IMR-90 (cell line): ENCODE measurements at regions not wholly inside any gene's neighbourhood (a gene's known extent, or its start where the extent isn't known, plus 50 kb on each side); places are given as distances from the start of the nearest gene placed in this dataset.

Experiments used
- ATAC-seq: fragments of 200-7000 bp; cut with Tn5 transposase; 2 replicates; pipeline ENCODE4 v1.9.1; 2020; ENCODE audit warnings: low read depth, mild to moderate bottlenecking, moderate library complexity
- BruUV-seq: library from RNA; stranded (reverse); fragments of 400-500 nt; replicated peaks from 2 replicates; lab custom pipeline; 2021; lab: Mats Ljungman, UMichigan
- CTCF ChIA-PET: fragments of 300-600 bp; formaldehyde crosslinking; extraction: SDS; loops from one replicate; lab custom pipeline; 2021; ENCODE audit warnings: antibody characterized with exemption; lab: Yijun Ruan, JAX
- POLR2A ChIA-PET: fragments of 300-600 bp; sonication (Branson Sonifier 250); formaldehyde crosslinking; loops from one replicate; lab custom pipeline; 2022; ENCODE audit warnings: antibody characterized with exemption; ENCODE audit not compliant: unreplicated experiment; lab: Charles Lee
- DNase-seq: peaks from one replicate; pipeline ENCODE4 v3.0.0; 2013
- H2AFZ ChIP-seq: replicated peaks from 2 replicates; pipeline ENCODE3; 2013; ENCODE audit warnings: low read length, mild to moderate bottlenecking; ENCODE audit not compliant: poor library complexity
- H2AK5ac ChIP-seq: 2 replicates; pipeline ENCODE4 v1.6.1; 2013; ENCODE audit warnings: low read depth, low read length, inconsistent platforms
- H2AK9ac ChIP-seq: replicated peaks from 2 replicates; pipeline ENCODE3; 2013; ENCODE audit warnings: mild to moderate bottlenecking, low read depth, low read length, moderate library complexity; ENCODE audit not compliant: poor library complexity
- H2BK120ac ChIP-seq: 2 replicates; pipeline ENCODE4 v1.6.1; 2013; ENCODE audit warnings: low read depth, low read length, inconsistent platforms
- H2BK15ac ChIP-seq: 3 replicates; pipeline ENCODE4 v1.6.1; 2013; ENCODE audit warnings: low read depth, low read length, inconsistent platforms
- H2BK20ac ChIP-seq: 2 replicates; pipeline ENCODE4 v1.6.1; 2013; ENCODE audit warnings: low read depth, mild to moderate bottlenecking, inconsistent platforms, low read length, moderate library complexity
- H2BK5ac ChIP-seq: 2 replicates; pipeline ENCODE4 v1.6.1; 2013; ENCODE audit warnings: mild to moderate bottlenecking, low read depth, low read length, inconsistent platforms; ENCODE audit not compliant: poor library complexity, severe bottlenecking
- H3K14ac ChIP-seq: replicated peaks from 2 replicates; pipeline ENCODE4 v1.6.1; 2013; ENCODE audit warnings: low read depth, low read length, inconsistent platforms
- H3K18ac ChIP-seq: 2 replicates; pipeline ENCODE4 v1.6.1; 2013; ENCODE audit warnings: low read depth, low read length, control low read depth
- H3K23ac ChIP-seq: 2 replicates; pipeline ENCODE4 v1.6.1; 2013; ENCODE audit warnings: low read depth, low read length, inconsistent platforms
- H3K27ac ChIP-seq: 2 replicates; pipeline ENCODE4 v1.5.1; 2013; ENCODE audit warnings: mild to moderate bottlenecking, control low read depth, low read length; ENCODE audit not compliant: insufficient read depth
- H3K27me3 ChIP-seq: 2 replicates; pipeline ENCODE4 v1.6.1; 2013; ENCODE audit warnings: low read length; ENCODE audit not compliant: control insufficient read depth, insufficient read depth
- H3K36me3 ChIP-seq: 2 replicates; pipeline ENCODE4 v1.6.1; 2013; ENCODE audit warnings: low read length, mixed read lengths; ENCODE audit not compliant: control insufficient read depth, insufficient read depth
- H3K4ac ChIP-seq: 2 replicates; pipeline ENCODE4 v1.6.1; 2013; ENCODE audit warnings: low read depth, low read length, inconsistent platforms
- H3K4me1 ChIP-seq: 2 replicates; pipeline ENCODE4 v1.6.1; 2013; ENCODE audit warnings: low read length, mixed read lengths; ENCODE audit not compliant: control insufficient read depth, insufficient read depth
- H3K4me2 ChIP-seq: 2 replicates; pipeline ENCODE4 v1.6.1; 2013; ENCODE audit warnings: low read depth, mild to moderate bottlenecking, control low read depth, low read length, moderate library complexity
- H3K4me3 ChIP-seq: 2 replicates; pipeline ENCODE4 v1.5.1; 2013; ENCODE audit warnings: low read depth, mild to moderate bottlenecking, control low read depth, low read length, moderate library complexity; ENCODE audit not compliant: insufficient read depth
- H3K56ac ChIP-seq: 2 replicates; pipeline ENCODE4 v1.6.1; 2013; ENCODE audit warnings: low read length, inconsistent platforms; ENCODE audit not compliant: insufficient read depth; ENCODE audit errors: extremely low read depth
- H3K79me1 ChIP-seq, 2 experiments: 2 replicates each; pipeline ENCODE4 v1.6.1; 2013; ENCODE audit warnings: low read length in 2 of 2, inconsistent platforms in 1 of 2, low read depth in 1 of 2
- H3K9ac ChIP-seq: 2 replicates; pipeline ENCODE4 v1.6.1; 2013; ENCODE audit warnings: low read depth, low read length, control low read depth
- H3K9me1 ChIP-seq: 2 replicates; pipeline ENCODE4 v1.6.1; 2013; ENCODE audit warnings: low read length, inconsistent platforms; ENCODE audit not compliant: insufficient read depth
- H3K9me3 ChIP-seq: 2 replicates; pipeline ENCODE4 v1.6.1; 2013; ENCODE audit warnings: low read length; ENCODE audit not compliant: control insufficient read depth, insufficient read depth
- H4K20me1 ChIP-seq: 2 replicates; pipeline ENCODE4 v1.6.1; 2013; ENCODE audit warnings: low read length, inconsistent platforms; ENCODE audit not compliant: insufficient read depth
- H4K5ac ChIP-seq: 2 replicates; pipeline ENCODE4 v1.6.1; 2013; ENCODE audit warnings: mild to moderate bottlenecking, low read depth, low read length, control low read depth
- H4K8ac ChIP-seq, 2 experiments: 2 replicates each; pipeline ENCODE4 v1.6.1; 2013; ENCODE audit warnings: low read depth in 2 of 2, low read length in 2 of 2, control low read depth in 1 of 2, inconsistent platforms in 1 of 2
- H4K91ac ChIP-seq: 2 replicates; pipeline ENCODE4 v1.6.1; 2013; ENCODE audit warnings: low read depth, low read length, inconsistent platforms; ENCODE audit not compliant: insufficient read depth
- CEBPB ChIP-seq: IDR thresholded peaks from 2 replicates; pipeline ENCODE4 v1.6.1; 2012; ENCODE audit warnings: low read depth, low read length, improper control_type of control experiment
- FOS ChIP-seq: fragments of 150-350 bp; IDR thresholded peaks from 2 replicates; pipeline ENCODE4 v1.6.1; 2016; ENCODE audit warnings: low read depth, low read length
- MAFK ChIP-seq: IDR thresholded peaks from 2 replicates; pipeline ENCODE4 v1.6.1; 2012; ENCODE audit warnings: low read depth, low read length, improper control_type of control experiment
- MXI1 ChIP-seq: IDR thresholded peaks from 2 replicates; pipeline ENCODE4 v1.6.1; 2012; ENCODE audit warnings: low read depth, mild to moderate bottlenecking, low read length, moderate library complexity, borderline replicate concordance
- NFE2L2 ChIP-seq: fragments of 150-350 bp; IDR thresholded peaks from 2 replicates; pipeline ENCODE4 v1.6.1; 2016; ENCODE audit warnings: low read depth, mild to moderate bottlenecking, low read length
- RCOR1 ChIP-seq: IDR thresholded peaks from 2 replicates; pipeline ENCODE4 v1.6.1; 2012; ENCODE audit warnings: mild to moderate bottlenecking, low read length, improper control_type of control experiment; ENCODE audit not compliant: insufficient replicate concordance
- RFX5 ChIP-seq: IDR thresholded peaks from 2 replicates; pipeline ENCODE4 v1.8.0; 2012; ENCODE audit warnings: low read depth, mild to moderate bottlenecking, low read length, moderate library complexity
- WGBS, 2 experiments: methylation state at CpG; one replicate each; pipeline versions ENCODE4 v1.1.5 to v1.1.7; 2013; ENCODE audit warnings: missing lambda C conversion rate in 2 of 2; ENCODE audit not compliant: insufficient read length in 1 of 2; ENCODE audit errors: extremely low coverage in 2 of 2; 5-methylcytosine and 5-hydroxymethylcytosine counted together
- dilution Hi-C: fragments of 300-500 bp; cut with HindIII; formaldehyde crosslinking; loops from one replicate; pipeline ENCODE4 v1.14.3; 2018; ENCODE audit warnings: low sequenced_read_pairs; ENCODE audit not compliant: unreplicated experiment
- in situ Hi-C: fragments of 300-500 bp; cut with MboI; formaldehyde crosslinking; loops from 3 replicates; pipeline ENCODE4 v1.14.3; 2019; ENCODE audit warnings: low sequenced_read_pairs, inconsistent platforms, mixed read lengths
- intact Hi-C: fragments of 100-400 bp; cut with micrococcal nuclease; formaldehyde crosslinking; loops from 2 replicates; pipeline ENCODE4 v1.10.0; 2022
- TF ChIP-seq, protein P1 (sequence below): fragments of 150-350 bp; IDR thresholded peaks from 2 replicates; pipeline ENCODE4 v1.6.1; 2017; ENCODE audit warnings: mild to moderate bottlenecking, antibody characterized with exemption, low read length, low read depth

DNA sequence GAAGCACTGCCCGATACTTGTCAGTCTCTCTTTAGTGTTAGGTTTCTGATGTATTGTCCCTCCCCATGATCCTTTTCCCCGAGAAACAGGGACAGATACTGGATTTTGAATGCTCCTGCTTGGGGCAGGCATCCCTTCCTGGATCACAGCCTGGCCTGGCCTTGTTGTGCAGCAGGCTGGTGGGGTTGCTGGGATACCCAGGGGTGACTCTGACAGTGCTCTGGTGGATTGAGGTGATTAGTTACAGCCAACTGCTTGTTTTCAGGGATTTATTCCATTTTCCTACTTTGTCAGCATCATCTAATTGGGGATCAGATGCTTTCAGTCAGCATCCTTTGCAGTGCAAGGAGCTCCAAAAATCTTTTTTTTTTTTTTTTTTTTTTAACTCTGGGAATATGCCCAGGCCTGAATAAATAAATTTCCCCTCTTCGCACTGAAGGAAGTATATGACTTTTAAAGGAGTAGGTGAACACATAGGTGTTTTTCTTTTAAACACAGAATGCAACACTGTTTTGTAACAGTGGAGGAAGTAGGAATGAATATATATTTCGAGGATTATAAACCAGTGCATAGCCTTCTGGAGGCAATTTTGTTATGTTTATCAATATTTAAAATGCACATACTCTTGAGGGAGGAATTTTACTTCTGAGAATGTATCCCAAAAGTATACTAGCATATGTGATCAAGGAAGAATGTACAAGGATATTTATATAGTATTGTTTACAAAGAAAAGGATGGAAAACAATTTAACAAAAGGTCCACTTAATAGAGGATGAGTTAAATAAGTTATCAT is 127.3 kb upstream of the ELL2 start:
- H2BK120ac ChIP-seq, result no peak overlapping the region; the same call in 1 of the 2 replicates
- peak overlapping the region; percentile 63 for H3K14ac ChIP-seq
- DNase-seq (no peak), ATAC-seq (no peak)
- no CpG with 5 or more reads among the region's 4 CpGs for WGBS, 2 experiments
- H4K8ac ChIP-seq, result 0 out of 4 replicates have a peak overlapping the region, but pooled peaks of 1 of the 2 experiments have one; percentile 47
- H3K27me3 ChIP-seq, result no peaks in the 10 kb centered on the region
- no peak overlapping the region for H3K56ac ChIP-seq
- CTCF ChIA-PET, result interaction anchor here (1.1 kb wide), 1 partner anchor 31 kb away, joined by 3 read pairs; no protein-coding TSS in a partner anchor
- intact Hi-C loops (no loop called here), dilution Hi-C loops (no loop called here), in situ Hi-C loops (no loop called here)
- no peak overlapping the region for H3K23ac ChIP-seq
- H2BK5ac ChIP-seq, result no peak overlapping the region
- peaks cover 5% of the 10 kb centered on the region; the same call in 1 of the 2 replicates for H3K9me1 ChIP-seq
- no peak overlapping the region for H3K27ac ChIP-seq
- H2AK9ac ChIP-seq, result peak overlapping the region; percentile 49
- H3K79me1 ChIP-seq, result no peaks in the 10 kb centered on the region
- no peaks in the 10 kb centered on the region for H4K20me1 ChIP-seq
- no peak overlapping the region for H2AFZ ChIP-seq
- no peak overlapping the region for H3K18ac ChIP-seq
- H3K4me3 ChIP-seq, result no peak overlapping the region
- peaks cover 11% of the 10 kb centered on the region for H3K4me1 ChIP-seq
- no peaks in the 10 kb centered on the region for H3K9me3 ChIP-seq
- TF ChIP-seq MXI1 (no peak), RCOR1 (no peak), FOS (no peak), MAFK (no peak), CEBPB (no peak), RFX5 (no peak), NFE2L2 (no peak)
- TF ChIP-seq, protein P1, sequence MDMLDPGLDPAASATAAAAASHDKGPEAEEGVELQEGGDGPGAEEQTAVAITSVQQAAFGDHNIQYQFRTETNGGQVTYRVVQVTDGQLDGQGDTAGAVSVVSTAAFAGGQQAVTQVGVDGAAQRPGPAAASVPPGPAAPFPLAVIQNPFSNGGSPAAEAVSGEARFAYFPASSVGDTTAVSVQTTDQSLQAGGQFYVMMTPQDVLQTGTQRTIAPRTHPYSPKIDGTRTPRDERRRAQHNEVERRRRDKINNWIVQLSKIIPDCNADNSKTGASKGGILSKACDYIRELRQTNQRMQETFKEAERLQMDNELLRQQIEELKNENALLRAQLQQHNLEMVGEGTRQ, result no peak
- no peak overlapping the region for H2BK15ac ChIP-seq
- no TSS peak for BruUV-seq
- POLR2A ChIA-PET, result no interaction called here
- H4K91ac ChIP-seq, result peak overlapping the region; percentile 19; the same call in 1 of the 2 replicates
- H2BK20ac ChIP-seq, result no peak overlapping the region
- H4K5ac ChIP-seq, result no peak overlapping the region
- H3K4me2 ChIP-seq, result no peak overlapping the region
- peak overlapping the region; percentile 61; the same call in 1 of the 2 replicates for H2AK5ac ChIP-seq
- H3K9ac ChIP-seq, result no peak overlapping the region
- H3K4ac ChIP-seq, result peak overlapping the region; percentile 43; the same call in 1 of the 2 replicates
- H3K36me3 ChIP-seq, result no peaks in the 10 kb centered on the region
